Ishikawa (cell line): ENCODE measurements at regions not wholly inside any gene's neighbourhood (a gene's known extent, or its start where the extent isn't known, plus 50 kb on each side); places are given as distances from the start of the nearest gene placed in this dataset.

Experiments
- CEBPB ChIP-seq: IDR thresholded peaks from 2 replicates; pipeline ENCODE4 v1.6.1; 2012
- CREB1 ChIP-seq: IDR thresholded peaks from 2 replicates; pipeline ENCODE4 v1.6.1; 2012; ENCODE audit warnings: low read depth
- EGR1 ChIP-seq: IDR thresholded peaks from 2 replicates; pipeline ENCODE4 v1.6.1; 2012
- EP300 ChIP-seq: IDR thresholded peaks from 2 replicates; pipeline ENCODE4 v1.6.1; 2012; ENCODE audit warnings: borderline replicate concordance
- FOXM1 ChIP-seq: IDR thresholded peaks from 2 replicates; pipeline ENCODE4 v1.6.1; 2012; ENCODE audit warnings: low read depth, borderline replicate concordance
- NFIC ChIP-seq: IDR thresholded peaks from 2 replicates; pipeline ENCODE4 v1.6.1; 2012
- RAD21 ChIP-seq: IDR thresholded peaks from 2 replicates; pipeline ENCODE4 v1.6.1; 2012; ENCODE audit warnings: low read depth
- TAF1 ChIP-seq: IDR thresholded peaks from 2 replicates; pipeline ENCODE4 v1.6.1; 2012; ENCODE audit warnings: low read depth, mild to moderate bottlenecking
- TCF12 ChIP-seq: IDR thresholded peaks from 2 replicates; pipeline ENCODE4 v1.6.1; 2012; ENCODE audit warnings: low read depth
- TEAD4 ChIP-seq: IDR thresholded peaks from 2 replicates; pipeline ENCODE4 v1.6.1; 2012
- YY1 ChIP-seq: IDR thresholded peaks from 2 replicates; pipeline ENCODE4 v1.6.1; 2012; ENCODE audit warnings: low read depth
- ZBTB7A ChIP-seq: IDR thresholded peaks from 2 replicates; pipeline ENCODE4 v1.6.1; 2012; ENCODE audit warnings: low read depth
- TF ChIP-seq, protein P1 (sequence below): IDR thresholded peaks from 2 replicates; pipeline ENCODE4 v1.6.1; 2012; ENCODE audit warnings: low read depth, mild to moderate bottlenecking
- TF ChIP-seq, protein P2 (sequence below): IDR thresholded peaks from 2 replicates; pipeline ENCODE4 v1.6.1; 2012
- TF ChIP-seq, protein P3 (sequence below): IDR thresholded peaks from 2 replicates; pipeline ENCODE4 v1.6.1; 2012

DNA sequence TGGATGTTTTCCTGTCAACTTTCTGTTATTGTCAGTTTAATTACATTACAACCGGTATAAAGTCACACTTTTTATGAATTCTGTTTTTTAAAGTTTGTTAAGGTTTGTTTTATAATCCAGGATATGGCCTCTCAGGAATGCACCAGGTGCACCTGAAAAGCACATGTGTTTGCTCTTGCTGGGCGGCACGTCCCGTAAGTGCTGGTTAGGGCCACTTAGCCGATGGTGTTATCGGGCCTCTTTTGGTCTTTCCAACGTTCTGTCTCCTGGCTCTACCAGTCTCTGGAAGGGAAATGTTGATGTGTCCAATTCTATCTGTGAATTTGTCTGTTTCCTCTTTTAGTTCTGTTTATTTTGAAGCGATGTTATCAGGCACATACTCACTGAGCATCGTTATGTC, 695.7 kb downstream of the BRD1 start:
- TF ChIP-seq TCF12 (no peak), EP300 (no peak), YY1 (no peak), FOXM1 (no peak), RAD21 (no peak), ZBTB7A (no peak), TEAD4 (no peak), NFIC (no peak), TAF1 (no peak), EGR1 (no peak), CREB1 (no peak), CEBPB (no peak)
- TF ChIP-seq, protein P1, sequence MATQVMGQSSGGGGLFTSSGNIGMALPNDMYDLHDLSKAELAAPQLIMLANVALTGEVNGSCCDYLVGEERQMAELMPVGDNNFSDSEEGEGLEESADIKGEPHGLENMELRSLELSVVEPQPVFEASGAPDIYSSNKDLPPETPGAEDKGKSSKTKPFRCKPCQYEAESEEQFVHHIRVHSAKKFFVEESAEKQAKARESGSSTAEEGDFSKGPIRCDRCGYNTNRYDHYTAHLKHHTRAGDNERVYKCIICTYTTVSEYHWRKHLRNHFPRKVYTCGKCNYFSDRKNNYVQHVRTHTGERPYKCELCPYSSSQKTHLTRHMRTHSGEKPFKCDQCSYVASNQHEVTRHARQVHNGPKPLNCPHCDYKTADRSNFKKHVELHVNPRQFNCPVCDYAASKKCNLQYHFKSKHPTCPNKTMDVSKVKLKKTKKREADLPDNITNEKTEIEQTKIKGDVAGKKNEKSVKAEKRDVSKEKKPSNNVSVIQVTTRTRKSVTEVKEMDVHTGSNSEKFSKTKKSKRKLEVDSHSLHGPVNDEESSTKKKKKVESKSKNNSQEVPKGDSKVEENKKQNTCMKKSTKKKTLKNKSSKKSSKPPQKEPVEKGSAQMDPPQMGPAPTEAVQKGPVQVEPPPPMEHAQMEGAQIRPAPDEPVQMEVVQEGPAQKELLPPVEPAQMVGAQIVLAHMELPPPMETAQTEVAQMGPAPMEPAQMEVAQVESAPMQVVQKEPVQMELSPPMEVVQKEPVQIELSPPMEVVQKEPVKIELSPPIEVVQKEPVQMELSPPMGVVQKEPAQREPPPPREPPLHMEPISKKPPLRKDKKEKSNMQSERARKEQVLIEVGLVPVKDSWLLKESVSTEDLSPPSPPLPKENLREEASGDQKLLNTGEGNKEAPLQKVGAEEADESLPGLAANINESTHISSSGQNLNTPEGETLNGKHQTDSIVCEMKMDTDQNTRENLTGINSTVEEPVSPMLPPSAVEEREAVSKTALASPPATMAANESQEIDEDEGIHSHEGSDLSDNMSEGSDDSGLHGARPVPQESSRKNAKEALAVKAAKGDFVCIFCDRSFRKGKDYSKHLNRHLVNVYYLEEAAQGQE: no peak
- TF ChIP-seq, protein P2, sequence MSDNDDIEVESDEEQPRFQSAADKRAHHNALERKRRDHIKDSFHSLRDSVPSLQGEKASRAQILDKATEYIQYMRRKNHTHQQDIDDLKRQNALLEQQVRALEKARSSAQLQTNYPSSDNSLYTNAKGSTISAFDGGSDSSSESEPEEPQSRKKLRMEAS: no peak
- TF ChIP-seq, protein P3, sequence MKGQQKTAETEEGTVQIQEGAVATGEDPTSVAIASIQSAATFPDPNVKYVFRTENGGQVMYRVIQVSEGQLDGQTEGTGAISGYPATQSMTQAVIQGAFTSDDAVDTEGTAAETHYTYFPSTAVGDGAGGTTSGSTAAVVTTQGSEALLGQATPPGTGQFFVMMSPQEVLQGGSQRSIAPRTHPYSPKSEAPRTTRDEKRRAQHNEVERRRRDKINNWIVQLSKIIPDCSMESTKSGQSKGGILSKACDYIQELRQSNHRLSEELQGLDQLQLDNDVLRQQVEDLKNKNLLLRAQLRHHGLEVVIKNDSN: no peak

DNA sequence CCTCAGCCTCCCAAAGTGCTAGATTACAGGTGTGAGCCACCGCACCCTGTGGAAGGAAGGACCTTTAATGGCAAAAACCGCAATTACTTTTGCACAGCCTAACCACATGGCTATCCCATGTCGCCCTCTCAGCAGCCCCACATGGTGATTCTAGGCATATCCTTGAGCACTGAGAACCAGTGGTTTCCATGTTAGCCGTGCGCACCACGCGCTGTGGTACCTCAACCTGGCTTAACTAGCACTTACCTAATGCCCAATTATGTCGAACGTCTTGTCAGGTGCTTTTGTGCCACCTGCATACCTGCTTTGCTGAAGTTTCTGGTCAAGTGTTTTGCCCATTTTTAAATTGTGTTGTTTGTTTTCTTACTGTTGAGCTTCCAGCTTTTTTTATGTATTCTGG, 697.9 kb downstream of the BRD1 start:
- TF ChIP-seq TCF12: no peak
- no peak for TF ChIP-seq CREB1
- no peak for TF ChIP-seq NFIC
- no peak for TF ChIP-seq ZBTB7A
- no peak for TF ChIP-seq CEBPB
- TF ChIP-seq, protein P1: no peak
- TF ChIP-seq, protein P3: no peak
- no peak for TF ChIP-seq EP300
- TF ChIP-seq EGR1: no peak
- TF ChIP-seq, protein P2: no peak
- TF ChIP-seq RAD21: no peak

DNA sequence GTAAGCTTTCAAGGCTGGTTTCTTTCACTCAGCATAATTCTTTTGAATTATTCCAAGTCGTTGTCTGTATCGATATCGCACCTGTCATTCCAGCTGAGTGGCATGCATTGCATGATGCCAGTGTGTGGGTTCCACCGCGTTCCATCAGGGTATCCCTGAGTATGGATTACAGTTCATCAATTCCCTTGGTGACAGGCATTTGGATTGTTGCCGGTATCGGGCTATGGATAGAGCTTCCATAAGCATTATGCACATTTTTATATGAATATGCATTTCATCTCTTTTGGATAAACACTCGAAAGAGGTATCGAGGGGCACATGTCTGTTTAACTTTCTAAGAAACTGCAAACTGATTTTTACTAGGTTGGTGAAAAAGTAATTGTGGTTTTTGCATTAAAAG, 698.8 kb downstream of the BRD1 start:
- TF ChIP-seq TCF12: no peak
- TF ChIP-seq, protein P1: no peak
- TF ChIP-seq, protein P2: no peak
- TF ChIP-seq, protein P3: no peak
- TF ChIP-seq FOXM1: no peak
- no peak for TF ChIP-seq NFIC
- TF ChIP-seq EGR1: no peak
- no peak for TF ChIP-seq YY1
- no peak for TF ChIP-seq TAF1
- no peak for TF ChIP-seq TEAD4
- no peak for TF ChIP-seq CEBPB

DNA sequence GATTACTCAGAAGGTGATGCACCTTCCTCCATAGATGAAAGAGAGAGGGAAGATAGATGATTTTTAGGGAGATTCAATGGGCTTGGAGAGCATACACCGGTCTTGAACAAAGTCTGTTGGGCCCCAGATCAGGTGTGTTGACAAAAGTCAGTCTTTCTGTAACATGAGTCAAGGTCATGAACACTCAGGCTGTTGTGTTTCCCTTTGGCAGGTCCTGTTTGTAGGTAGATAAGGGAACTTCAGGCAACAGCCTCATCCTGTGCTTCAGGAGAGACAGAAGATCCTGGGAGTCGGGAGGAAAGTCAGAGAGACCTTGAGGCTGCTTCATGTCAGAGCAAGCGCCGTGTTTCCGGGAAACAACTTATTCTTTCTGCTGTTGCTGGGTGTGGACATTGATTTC, 703.1 kb downstream of the BRD1 start:
- no peak for TF ChIP-seq NFIC
- TF ChIP-seq TAF1: no peak
- TF ChIP-seq RAD21: no peak
- TF ChIP-seq FOXM1: no peak
- no peak for TF ChIP-seq ZBTB7A
- no peak for TF ChIP-seq CEBPB
- no peak for TF ChIP-seq TEAD4
- TF ChIP-seq, protein P1: no peak
- no peak for TF ChIP-seq EGR1
- no peak for TF ChIP-seq TCF12
- no peak for TF ChIP-seq EP300
- TF ChIP-seq CREB1: no peak
